Nucleus accumbens (tissue), 56 donors: ENCODE measurements at regions not wholly inside any gene's neighbourhood (a gene's known extent, or its start where the extent isn't known, plus 50 kb on each side); places are given as distances from the start of the nearest gene placed in this dataset.

Experiments
- DNase-seq, 56 donors: peaks; one replicate each; lab custom pipeline; 2025; lab: John Stamatoyannopoulos, UW

DNA sequence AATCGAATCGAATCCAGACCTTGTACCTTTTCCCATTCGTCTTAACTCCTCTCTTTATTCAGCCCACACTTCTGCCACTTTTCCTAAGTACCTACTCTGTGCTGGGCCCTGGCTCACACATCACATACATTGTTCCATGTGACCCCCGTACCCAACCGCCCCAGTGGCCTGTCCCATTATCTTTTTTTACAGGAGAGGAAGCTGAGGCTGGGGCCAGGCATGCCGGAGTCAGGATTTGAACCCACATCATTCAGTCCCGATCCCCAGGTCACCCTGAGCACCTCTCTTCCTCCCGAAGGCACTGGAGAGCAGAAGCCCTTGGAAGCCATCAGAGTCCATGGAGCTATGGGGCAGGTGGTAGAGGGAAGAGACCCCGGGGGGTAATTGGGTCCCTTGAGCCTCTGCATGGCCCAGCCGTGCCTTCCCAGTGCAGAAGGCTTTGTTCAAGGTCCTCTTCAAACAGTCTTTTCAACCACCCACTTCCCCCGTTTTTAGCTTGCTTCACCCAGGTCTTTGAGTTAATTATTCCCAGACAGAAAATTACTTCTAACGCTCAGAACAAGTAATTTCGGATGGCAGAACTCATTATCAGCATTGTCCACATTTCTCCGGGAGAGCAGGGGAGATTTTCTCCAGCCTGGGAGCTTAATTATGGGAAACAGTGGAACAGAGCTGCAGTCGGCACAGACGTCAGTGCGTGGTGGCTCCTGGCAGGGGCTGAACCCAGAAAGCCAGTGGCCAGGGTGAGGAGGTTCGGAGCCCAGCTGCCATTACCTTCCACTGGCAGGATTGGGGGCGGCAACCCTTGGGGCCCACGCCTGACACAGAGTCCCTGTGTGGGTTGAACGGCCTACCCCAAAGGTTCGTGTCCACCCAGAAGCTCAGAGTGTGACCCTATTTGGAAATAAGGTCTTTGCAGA is 82.4 kb upstream of the RTL6 start:
- DNase-seq, result no peak

- no peak for DNase-seq
Measured at GRCh38 chr22:44578516-44579230, 80.6 kb upstream of the RTL6 start.

DNA sequence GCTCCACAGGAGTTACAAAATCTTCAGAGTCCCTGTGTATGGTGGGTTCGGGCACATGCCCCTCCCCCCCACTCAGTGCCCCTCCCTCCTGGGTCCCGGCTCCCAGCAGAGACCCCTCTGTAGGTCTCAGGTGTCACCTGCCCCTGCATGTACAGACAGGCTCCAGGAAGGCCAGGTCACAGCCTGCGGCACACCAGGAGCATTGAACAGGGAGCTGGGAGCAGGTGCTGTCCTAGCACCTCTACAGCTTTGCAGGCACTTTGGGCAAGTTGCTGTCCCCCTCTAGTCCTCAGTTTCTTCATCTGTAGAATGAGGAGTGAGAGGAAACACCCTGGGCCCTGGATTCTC is 80.1 kb upstream of the RTL6 start:
- DNase-seq, result no peak

DNA sequence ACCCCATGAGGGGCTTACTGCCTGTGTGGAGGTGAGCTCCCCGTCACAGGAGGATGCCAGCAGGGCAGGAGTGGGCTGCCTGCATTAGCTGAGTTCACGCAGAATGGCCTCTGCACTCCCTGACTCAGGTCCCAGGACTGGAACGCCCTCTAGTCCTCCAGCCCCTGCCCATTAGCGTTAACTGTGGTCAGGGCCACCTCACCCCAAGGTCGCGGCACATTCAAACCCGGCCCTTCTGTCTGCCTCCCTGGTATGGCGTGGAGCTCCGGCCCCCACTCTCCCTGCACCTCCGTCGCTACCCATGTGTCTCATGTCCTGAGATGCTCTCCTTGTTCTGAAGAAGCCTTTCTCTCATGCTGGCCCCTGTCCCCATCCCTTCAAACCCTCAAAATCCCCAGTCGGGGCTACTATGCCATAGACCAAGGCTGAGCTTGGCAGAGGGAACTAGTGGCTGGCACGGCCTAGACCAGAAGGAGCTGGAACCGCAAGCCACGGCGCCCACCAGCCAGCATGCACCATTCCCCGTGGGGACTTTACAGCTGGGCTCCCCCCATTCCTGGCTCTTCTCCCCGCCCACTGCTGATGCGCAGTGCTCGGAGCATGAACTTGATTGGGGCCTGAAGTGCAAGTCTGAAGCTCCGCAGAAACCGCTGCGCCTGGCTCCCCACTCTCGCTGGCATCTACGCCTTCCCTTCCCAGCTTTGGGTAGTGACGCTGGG is 79.5 kb upstream of the RTL6 start:
- DNase-seq, result no peak

DNA sequence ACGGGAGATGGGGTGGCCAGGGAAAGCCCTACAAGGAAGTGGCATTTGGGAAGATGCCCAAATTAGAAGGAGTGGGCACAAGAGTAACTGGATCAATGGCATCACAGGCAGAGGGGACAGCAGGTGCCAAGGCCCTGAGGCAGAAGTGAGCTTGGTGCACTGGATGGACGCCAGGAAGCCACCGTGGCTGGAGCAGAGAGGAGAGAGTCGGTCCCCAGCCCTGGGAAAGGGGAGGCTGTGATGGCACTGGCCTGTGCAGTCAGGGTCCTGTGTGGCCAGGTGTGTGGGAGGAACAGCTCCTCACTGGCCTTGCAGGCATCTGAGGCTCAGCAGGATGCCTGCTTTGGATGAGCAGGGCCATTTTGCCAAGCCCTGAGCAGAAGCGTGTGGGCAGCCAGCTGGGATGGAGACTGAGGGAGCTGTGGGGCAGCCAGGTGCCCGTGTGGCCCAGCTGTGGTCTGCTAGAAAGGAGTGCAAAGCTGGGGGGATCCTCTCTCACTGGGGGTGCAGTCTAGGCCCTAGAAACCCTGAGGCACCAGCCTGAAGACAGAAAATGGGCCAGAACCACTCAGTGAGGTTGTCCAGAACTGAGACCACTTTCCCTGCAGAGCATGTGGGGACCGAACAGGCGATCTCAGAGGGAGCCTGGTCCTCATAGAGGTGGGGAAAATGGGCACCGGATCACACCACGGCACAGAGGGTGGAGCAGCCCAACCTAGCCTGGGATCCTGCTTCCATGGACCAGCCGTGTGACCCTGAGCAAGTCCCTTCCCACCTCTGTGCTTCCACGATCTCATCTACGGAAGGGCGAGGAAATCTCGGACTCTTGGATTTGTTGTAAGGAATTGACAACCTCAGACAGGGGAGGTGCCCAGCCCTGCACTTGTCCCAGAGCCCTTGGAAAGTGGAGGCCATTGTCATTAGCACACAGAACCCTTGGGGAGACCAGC is 78.6 kb upstream of the RTL6 start:
- no peak for DNase-seq

- no peak for DNase-seq
Measured at GRCh38 chr22:44575381-44576268, 77.6 kb upstream of the RTL6 start.

DNA sequence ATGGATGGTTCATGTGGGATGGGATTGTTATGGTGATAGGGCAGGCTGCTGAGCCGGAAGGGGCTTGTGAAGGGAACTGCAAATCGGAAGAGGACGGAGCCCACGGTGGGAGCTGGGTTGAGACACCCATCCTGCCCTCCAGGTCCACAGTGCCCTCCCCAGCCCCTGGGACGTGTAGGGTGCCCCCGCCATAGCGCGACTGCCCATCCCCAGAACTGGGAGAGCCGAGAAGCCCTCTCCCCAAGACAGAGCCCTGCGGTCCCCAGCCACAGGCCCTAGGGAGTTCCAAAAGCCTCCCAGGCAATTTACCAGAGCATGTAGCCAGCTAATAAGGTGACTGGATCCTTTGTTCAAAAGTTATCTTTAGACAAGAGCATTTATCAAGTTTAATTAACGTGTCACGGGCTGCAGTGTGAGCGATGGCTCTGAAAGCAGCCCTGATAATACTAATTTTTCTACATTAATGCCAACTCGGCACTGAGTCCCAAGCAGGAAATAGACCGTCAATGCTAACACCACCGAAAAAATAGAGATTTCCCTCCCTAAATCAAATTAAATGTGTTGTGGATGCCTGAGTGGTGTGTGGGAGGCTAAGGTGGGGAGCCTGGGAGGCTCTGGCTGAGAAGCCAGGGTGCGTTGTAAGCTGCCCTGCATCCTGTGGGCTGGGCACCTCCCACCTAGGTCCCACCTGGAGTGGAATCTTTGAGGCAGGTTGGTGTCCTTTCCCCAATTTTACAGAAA is 76.8 kb upstream of the RTL6 start:
- DNase-seq, result no peak

DNA sequence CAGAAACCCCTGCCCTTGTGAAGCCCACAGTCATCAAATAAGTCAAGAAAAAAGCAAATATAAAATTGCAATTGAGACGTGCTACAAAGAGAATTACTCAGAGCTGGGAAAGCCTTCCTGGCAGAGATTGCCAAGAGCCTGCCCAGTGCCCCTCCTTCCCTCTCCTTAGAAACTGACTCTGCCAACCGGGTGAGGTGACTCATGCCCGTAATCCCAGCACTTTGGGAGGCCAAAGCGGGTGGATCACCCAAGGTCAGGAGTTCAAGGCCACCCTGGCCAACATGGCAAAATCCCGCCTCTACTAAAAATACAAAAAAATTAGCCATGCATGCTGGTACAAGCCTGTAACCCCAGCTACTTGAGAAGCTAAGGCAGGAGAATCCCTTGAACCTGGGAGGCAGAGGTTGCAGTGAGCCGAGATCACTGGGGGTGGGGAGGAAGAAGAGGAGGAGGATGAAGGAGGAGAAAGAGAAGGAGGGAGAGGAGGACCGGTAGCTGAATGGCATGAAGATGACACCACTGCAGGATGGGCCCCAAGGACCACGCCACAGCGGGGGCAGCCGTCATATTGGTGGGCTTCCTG is 76.1 kb upstream of the RTL6 start:
- DNase-seq, result peak in 5 of 56 donors; percentile 9 to 17 (median 12)

DNA sequence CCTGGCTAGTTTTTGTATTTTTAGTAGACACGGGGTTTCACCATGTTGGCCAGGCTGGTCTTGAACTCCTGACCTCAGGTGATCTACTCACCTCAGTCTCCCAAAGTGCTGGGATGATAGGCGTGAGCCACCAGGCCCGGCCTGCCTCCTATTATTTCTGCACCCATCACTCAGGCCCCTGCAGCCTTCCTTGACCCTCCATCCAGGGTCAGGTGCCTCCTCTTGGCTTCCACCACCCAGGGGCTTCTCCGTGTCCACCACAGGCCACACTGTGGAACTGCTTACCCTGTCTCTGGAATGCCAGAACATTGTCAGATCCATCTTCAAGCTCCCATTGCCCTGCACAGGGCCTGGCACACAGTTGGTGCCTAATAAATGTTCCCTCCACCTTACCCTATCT is 75.4 kb upstream of the RTL6 start:
- no peak for DNase-seq

DNA sequence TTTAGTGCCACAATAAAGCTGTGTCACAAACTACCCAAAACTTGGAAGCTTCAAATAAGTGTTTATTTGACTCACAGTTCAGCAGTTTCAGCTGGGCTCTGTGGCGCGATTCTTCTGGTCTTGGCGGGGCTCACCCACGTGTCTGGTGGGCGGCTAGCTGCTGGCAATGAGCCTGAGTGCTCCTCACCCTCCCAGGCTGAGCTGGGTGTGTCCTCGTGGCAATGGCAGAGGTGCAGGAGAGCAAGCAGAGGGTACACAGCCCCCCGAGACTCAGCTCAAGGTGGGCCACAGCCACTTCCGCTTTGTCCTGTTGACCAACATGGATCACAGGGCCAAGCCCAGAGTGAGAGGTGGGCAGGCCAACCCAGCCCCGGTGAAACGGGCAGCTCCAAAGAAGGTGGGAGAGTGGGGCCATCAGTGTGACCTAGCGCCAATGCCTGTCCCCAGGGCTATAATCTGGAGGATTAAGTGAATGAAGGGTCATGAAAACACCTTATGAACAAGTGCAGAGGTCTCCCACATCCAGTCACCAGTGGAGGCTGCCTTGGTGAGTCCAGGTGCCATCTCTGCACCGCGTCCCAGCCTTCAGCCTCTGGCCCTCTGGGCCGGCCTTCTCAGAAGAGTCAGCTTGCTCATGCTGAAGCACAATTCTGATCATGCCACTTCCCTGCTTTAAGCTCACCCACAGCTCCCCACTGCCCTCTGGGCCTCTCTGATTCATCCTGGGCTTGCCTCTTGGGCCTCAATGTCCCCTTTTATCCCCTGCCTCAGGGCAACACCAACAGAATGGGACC is 74.6 kb upstream of the RTL6 start:
- DNase-seq, result no peak

DNA sequence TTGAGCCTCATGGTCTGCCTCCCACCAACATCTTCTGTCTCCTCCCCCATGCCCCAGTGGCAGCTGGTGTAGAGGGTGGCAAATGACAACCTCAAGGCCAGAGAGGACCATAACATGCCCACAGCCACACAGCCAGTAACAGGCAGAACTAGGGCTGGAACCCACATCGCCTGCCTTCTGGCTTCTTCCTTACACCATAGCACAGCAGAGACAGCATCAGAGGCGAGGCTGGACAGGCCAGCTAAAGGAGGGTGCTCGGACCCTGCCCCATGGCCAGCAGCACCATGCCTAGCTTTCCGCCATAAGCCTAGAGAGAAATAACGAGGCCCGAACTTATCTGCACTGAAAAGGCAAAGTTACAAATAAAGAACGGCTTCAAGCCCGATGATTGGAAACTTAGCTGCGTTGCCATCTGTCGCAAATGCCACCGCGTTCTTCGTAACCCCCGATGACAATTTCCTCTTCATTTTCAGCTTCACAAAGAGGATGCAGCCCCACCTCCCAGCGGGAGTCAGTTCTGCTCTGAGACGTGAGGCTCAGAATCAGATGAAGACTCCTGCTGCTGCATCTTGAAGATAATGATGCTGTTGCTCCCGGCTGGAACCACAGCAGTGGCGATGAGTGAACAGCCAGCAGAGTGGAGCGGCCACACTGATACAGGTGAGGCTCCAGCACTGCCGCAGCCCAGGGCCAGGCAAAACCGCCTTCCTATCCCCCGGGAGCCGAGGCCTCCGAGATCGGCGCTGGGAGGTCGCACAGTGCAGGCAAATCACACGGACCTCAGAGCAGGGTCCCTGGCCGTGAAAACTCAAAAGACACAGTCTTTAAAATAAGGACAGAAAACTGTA is 73.8 kb upstream of the RTL6 start:
- no peak for DNase-seq

GRCh38 chr22:44570476-44571445 is 72.7 kb upstream of the RTL6 start:
- DNase-seq, result no peak

DNA sequence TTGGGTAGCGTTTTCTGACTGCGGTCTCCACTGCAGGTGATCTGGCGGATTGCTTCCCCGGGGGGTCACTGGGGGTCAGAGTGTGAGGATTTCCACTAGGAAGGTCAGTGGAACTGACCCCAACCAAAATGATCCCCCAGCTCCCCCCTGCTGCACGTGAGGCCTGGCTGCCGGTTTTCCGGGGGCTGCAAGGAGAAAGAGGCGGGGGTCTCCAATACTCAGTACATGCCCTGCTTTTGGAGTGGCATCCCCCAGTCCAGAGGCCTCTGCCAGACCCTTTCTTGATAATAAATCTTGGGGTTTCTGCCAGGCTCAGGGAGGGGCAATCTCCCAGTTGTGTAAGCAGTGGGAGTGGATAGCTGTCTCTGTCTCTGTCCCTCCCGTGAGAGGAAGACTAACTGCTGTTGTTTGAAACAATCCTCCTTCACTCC is 71.5 kb upstream of the RTL6 start:
- DNase-seq, result no peak

GRCh38 chr22:44567846-44568493 is 69.9 kb upstream of the RTL6 start:
- DNase-seq, result no peak
